Duodenal mucosa (tissue), 2 donors: ENCODE measurements at regions not wholly inside any gene's neighbourhood (a gene's known extent, or its start where the extent isn't known, plus 50 kb on each side); places are given as distances from the start of the nearest gene placed in this dataset.
A peak's percentile ranks its signal among the peaks of the same experiment; 100 is the strongest.

Source experiments
- H3K27ac ChIP-seq: one replicate; pipeline ENCODE4 v1.7.0; 2013; ENCODE audit warnings: low read depth, low read length
- H3K27me3 ChIP-seq, 2 donors: one replicate each; pipeline ENCODE4 v1.7.0; 2013; ENCODE audit warnings: low read length in 2 of 2, control low read depth in 1 of 2; ENCODE audit not compliant: insufficient read depth in 2 of 2, control insufficient read depth in 1 of 2
- H3K36me3 ChIP-seq, 2 donors: one replicate each; pipeline ENCODE4 v1.7.0; 2013; ENCODE audit warnings: low read length in 2 of 2, control low read depth in 1 of 2; ENCODE audit not compliant: insufficient read depth in 2 of 2, control insufficient read depth in 1 of 2
- H3K4me1 ChIP-seq, 2 donors: one replicate each; pipeline ENCODE4 v1.7.0; 2013; ENCODE audit warnings: low read length in 2 of 2, control low read depth in 1 of 2; ENCODE audit not compliant: insufficient read depth in 2 of 2, control insufficient read depth in 1 of 2
- H3K4me3 ChIP-seq, 2 donors: one replicate each; pipeline ENCODE4 v1.7.0; 2013; ENCODE audit warnings: low read length in 2 of 2, low read depth in 1 of 2
- H3K9ac ChIP-seq, 2 donors: one replicate each; pipeline ENCODE4 v1.7.0; 2013; ENCODE audit warnings: low read length in 2 of 2, low read depth in 1 of 2
- H3K9me3 ChIP-seq, 2 donors: one replicate each; pipeline ENCODE4 v1.7.0; 2013; ENCODE audit warnings: low read length in 2 of 2, control low read depth in 1 of 2; ENCODE audit not compliant: control insufficient read depth in 1 of 2

GRCh38 chr4:1579001-1579900, 104.9 kb downstream of the FAM53A start:
- peaks cover 4 to 6% of the 10 kb centered on the region in 2 donors for H3K27me3 ChIP-seq
- no peaks in the 10 kb centered on the region for H3K36me3 ChIP-seq
- peak overlapping the region; percentile 32 for H3K27ac ChIP-seq
- H3K9ac ChIP-seq: peak overlapping the region; percentile 39 to 57
- no peaks in the 10 kb centered on the region for H3K9me3 ChIP-seq
- peaks cover 0 to 3% of the 10 kb centered on the region in 2 donors for H3K4me1 ChIP-seq
- H3K4me3 ChIP-seq: peak overlapping the region; percentile 65 to 69

GRCh38 chr4:1578251-1578773, 105.8 kb downstream of the FAM53A start:
- H3K9me3 ChIP-seq: no peaks in the 10 kb centered on the region
- peaks cover 4 to 6% of the 10 kb centered on the region in 2 donors for H3K27me3 ChIP-seq
- no peaks in the 10 kb centered on the region for H3K36me3 ChIP-seq
- peaks cover 0 to 3% of the 10 kb centered on the region in 2 donors for H3K4me1 ChIP-seq
- no peak overlapping the region for H3K27ac ChIP-seq
- no peak overlapping the region for H3K4me3 ChIP-seq
- H3K9ac ChIP-seq: no peak overlapping the region

- Histone ChIP-seq H3K4me1 (peaks cover 0 to 3% of the 10 kb centered on the region in 2 donors), H3K27me3 (peaks cover 4 to 6% of the 10 kb centered on the region in 2 donors), H3K9me3 (no peaks in the 10 kb centered on the region), H3K4me3 (no peak overlapping the region), H3K36me3 (no peaks in the 10 kb centered on the region), H3K27ac (no peak overlapping the region), H3K9ac (no peak overlapping the region)
Observed at GRCh38 chr4:1577822-1578217, 106.3 kb downstream of the FAM53A start.

- H3K9me3 ChIP-seq: no peaks in the 10 kb centered on the region
- H3K9ac ChIP-seq: no peak overlapping the region
- peaks cover 3 to 6% of the 10 kb centered on the region in 2 donors for H3K27me3 ChIP-seq
- peaks cover 0 to 3% of the 10 kb centered on the region in 2 donors for H3K4me1 ChIP-seq
- no peak overlapping the region for H3K27ac ChIP-seq
- no peak overlapping the region for H3K4me3 ChIP-seq
- no peaks in the 10 kb centered on the region for H3K36me3 ChIP-seq
Observed at GRCh38 chr4:1576961-1577821, 106.9 kb downstream of the FAM53A start.

GRCh38 chr4:1576304-1576960, 107.7 kb downstream of the FAM53A start:
- Histone ChIP-seq H3K9me3 (no peaks in the 10 kb centered on the region), H3K9ac (no peak overlapping the region), H3K4me3 (no peak overlapping the region), H3K27me3 (peaks cover 0 to 6% of the 10 kb centered on the region in 2 donors), H3K4me1 (peaks cover 0 to 3% of the 10 kb centered on the region in 2 donors), H3K27ac (no peak overlapping the region), H3K36me3 (no peaks in the 10 kb centered on the region)

- no peaks in the 10 kb centered on the region for H3K36me3 ChIP-seq
- no peak overlapping the region for H3K4me3 ChIP-seq
- H3K27ac ChIP-seq: no peak overlapping the region
- peaks cover 0 to 6% of the 10 kb centered on the region in 2 donors for H3K27me3 ChIP-seq
- H3K4me1 ChIP-seq: peaks cover 0 to 3% of the 10 kb centered on the region in 2 donors
- no peaks in the 10 kb centered on the region for H3K9me3 ChIP-seq
- H3K9ac ChIP-seq: no peak overlapping the region
Observed at GRCh38 chr4:1575418-1576303, 108.5 kb downstream of the FAM53A start.

GRCh38 chr4:1574601-1575417, 109.3 kb downstream of the FAM53A start:
- Histone ChIP-seq H3K36me3 (no peaks in the 10 kb centered on the region), H3K9me3 (no peaks in the 10 kb centered on the region), H3K27me3 (peaks cover 0 to 6% of the 10 kb centered on the region in 2 donors), H3K4me1 (peaks cover 0 to 3% of the 10 kb centered on the region in 2 donors), H3K4me3 (no peak overlapping the region), H3K9ac (no peak overlapping the region), H3K27ac (no peak overlapping the region)

GRCh38 chr4:1573830-1574459, 110.2 kb downstream of the FAM53A start:
- H3K4me1 ChIP-seq: no peaks in the 10 kb centered on the region
- no peak overlapping the region for H3K9ac ChIP-seq
- no peaks in the 10 kb centered on the region for H3K9me3 ChIP-seq
- H3K4me3 ChIP-seq: no peak overlapping the region
- H3K36me3 ChIP-seq: no peaks in the 10 kb centered on the region
- no peak overlapping the region for H3K27ac ChIP-seq
- peaks cover 0 to 6% of the 10 kb centered on the region in 2 donors for H3K27me3 ChIP-seq
